AG08396 (cell line): ENCODE measurements at regions not wholly inside any gene's neighbourhood (a gene's known extent, or its start where the extent isn't known, plus 50 kb on each side); places are given as distances from the start of the nearest gene placed in this dataset.
"Not testable (repeated sequence)": the region's sequence is repeated elsewhere in the genome, so short reads cannot be mapped to it uniquely, and the experiment has no call there.

Experiments
- DNase-seq: peaks from one replicate; pipeline ENCODE4 v3.0.0; 2012; ENCODE audit warnings: low spot score, mixed read lengths

GRCh38 chr5:155700333-155700732, 626.6 kb upstream of the SGCD start:
- DNase-seq: no peak

- no peak for DNase-seq
Observed at GRCh38 chr5:155711882-155712281, 615.1 kb upstream of the SGCD start.

- not testable (repeated sequence) for DNase-seq
Observed at GRCh38 chr5:155714435-155714834, 612.5 kb upstream of the SGCD start.

DNA sequence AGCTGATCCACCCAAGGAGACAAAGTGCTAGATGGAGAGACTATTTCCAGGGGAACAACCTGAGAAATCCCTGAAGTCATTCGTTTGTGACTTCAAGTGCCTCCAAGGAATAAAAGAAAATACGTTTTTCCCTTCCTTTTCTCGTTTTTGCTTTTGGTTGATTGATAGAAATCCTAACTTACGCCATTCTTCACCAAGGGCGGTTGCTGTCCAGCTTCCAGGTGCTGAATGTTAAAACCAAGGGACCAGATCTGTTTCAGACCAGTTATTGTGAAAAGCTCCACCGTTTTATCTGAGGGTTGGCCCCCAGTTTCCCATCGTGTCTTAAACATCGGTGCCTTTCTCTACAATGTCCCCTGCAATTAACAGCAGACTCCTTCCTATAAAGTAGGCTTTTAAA, 600.7 kb upstream of the SGCD start:
- DNase-seq: peak; percentile 22

GRCh38 chr5:155727512-155728145, 599.3 kb upstream of the SGCD start:
- no peak for DNase-seq

DNA sequence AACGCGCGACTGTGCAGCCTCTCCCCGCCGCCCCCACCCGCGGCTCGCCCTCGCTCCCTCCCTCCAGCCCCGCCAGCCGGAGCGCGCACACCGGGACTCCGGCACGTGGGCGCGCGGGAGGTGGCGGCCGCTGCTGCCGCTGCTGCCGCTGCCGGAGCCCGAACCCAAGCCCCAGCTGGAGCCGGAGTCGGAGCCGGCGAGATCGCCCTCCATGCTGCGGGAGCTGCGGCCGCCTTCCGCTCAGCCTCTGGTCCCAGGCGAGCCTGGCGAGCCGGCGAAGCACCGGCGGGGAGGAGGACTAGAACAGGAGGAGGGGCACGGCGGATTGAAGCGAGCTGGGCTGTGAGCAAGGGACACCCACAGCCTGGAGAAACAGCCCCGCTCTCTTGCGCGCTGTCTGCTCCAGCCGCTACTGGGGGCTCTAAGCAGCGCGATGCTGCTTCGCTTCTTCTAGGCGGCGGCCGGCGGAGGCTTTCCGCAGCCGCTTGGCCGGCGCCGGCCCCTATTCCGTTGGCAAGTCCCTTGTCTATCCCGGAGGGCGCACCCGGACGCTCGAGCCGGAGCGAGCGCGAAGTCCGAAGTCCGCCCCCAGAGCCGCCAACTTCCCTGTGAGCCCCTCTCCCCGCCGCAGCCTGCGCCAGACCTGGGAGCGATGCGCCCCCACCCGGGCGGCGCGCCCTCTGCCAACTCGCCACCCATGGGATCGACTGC, 598.7 kb upstream of the SGCD start:
- DNase-seq: peak; percentile 64

DNA sequence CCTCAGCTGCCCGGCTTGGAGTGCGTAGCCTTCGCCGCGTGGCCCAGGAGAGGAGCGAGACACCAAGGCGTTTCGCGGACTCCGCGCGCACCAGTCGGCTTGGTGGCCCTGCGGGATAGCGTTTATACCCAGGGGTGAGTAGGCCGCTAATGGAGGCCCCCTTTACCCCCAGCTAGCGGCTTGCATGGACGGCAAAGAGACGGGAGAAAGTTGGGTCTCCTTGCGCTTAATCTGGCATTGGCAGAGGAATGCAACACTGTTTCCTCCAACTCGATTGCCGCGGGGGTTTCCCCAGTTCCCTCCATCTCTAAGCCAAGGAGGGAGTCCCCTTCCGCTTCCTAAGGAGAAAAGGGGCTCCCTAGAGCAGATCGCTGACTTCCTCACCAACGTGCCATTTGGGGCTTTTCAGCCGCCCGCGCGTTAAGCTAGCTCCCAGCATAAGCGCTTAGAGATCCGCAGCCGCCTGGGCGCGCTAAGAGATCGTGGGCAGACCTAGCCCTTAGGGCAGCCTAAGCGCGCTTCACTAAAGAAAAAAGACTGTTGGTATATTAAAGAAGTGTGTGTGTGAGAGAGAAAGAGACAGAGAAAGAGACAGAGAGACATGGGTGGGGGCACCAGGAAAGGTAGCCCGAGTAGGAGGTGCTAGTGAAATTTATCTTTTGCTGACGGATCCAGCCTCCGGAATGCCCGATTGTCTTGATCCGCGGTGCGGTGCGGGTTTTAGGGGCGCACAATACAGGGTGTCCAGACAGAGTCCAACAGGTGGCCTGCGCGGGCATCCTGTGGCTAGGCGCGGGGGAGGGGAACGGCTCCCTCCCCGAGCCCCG, 597.9 kb upstream of the SGCD start:
- DNase-seq: peak; percentile 10

GRCh38 chr5:155729684-155730059, 597.3 kb upstream of the SGCD start:
- no peak for DNase-seq

DNA sequence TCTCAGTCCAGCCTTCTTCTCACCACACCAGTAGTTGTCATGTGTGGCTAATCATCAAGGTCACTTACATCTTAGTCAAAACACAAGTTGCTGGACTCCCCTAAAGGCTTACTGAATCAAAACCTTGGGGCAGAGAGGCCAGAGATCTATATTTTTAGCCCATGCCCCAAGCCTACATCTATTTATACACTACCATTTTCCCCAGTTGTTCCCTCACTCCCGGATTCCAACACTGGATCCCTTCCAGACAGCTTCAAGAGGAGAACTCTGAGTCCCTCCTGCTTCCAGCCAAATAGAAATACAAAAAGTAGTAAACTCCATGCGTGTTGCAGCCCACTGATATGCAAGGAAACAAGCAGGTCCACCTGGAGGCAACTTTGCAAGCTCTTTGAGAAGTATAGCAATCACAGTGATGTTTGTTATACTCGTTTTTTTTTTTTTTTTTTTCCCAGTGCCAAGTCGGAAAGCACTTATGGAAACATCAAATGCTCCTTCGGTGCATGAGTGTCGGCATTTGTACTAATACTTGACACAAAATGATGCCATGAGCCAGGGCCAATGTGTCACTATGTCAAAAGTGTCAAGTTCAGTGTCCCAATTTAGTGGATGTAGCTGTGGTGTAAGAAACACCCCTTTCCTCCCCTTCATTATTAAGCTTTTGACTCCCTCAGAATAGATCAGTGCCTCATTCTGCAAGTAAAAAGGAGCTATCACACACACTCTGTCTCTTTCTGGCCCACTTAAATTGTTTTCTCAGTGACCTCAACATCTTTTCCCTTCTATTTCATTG, 594.2 kb upstream of the SGCD start:
- DNase-seq: no peak

DNA sequence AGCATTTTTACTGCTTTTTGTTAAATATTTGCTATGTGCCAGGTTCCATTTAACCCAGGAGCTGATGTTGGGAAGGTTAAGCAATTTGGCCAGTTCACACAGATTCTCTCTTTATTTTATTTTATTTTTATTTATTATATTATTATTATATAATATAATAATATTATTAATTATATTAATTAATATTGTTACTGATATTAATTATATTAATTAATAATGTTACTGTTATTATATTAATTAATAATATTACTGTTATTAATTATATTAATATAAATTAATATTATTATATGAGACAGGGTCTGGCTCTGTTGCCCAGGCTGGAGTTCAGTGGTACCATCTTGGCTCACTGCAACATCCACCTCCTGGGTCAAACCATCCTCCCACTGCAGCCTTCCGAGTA, 593.0 kb upstream of the SGCD start:
- no peak for DNase-seq

DNA sequence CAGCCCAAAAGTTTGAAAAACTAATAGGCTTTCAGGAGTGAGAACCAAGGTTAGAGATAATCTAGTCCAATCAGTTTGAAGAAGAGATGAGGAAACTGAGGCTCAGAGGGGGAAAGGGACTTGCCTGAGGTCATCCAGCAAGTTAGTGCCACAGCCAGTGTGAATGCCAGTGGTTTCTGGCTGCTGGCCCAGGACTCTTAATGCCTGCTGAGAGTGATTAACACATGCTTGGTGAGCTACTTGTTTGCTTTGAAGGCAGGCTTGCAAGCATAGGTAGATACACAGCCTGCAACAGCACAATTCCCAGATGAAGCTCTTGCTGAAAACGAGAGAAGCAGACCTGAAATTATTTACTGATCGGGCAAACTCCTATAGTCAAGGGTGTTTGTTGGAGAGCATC, 591.6 kb upstream of the SGCD start:
- no peak for DNase-seq

DNA sequence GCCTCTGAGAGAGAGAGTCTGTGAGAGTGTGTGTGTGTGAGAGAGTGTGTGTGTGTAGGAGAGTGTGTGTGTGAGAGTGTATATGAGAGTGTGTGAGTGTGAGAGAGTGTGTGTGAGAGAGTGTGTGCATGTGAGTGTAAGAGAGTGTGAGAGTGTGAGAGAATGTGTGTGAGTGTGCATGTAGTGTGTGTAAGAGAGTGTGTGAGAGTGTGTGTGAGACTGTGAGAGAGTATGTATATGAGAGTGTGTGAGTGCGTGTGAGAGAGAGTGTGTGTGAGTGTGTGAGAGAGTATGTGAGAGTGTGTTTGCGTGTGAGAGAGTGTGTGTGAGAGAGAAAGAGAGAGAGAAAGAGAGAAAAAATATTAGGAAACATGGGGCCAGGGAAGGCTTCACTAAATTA, 588.3 kb upstream of the SGCD start:
- DNase-seq: no peak

DNA sequence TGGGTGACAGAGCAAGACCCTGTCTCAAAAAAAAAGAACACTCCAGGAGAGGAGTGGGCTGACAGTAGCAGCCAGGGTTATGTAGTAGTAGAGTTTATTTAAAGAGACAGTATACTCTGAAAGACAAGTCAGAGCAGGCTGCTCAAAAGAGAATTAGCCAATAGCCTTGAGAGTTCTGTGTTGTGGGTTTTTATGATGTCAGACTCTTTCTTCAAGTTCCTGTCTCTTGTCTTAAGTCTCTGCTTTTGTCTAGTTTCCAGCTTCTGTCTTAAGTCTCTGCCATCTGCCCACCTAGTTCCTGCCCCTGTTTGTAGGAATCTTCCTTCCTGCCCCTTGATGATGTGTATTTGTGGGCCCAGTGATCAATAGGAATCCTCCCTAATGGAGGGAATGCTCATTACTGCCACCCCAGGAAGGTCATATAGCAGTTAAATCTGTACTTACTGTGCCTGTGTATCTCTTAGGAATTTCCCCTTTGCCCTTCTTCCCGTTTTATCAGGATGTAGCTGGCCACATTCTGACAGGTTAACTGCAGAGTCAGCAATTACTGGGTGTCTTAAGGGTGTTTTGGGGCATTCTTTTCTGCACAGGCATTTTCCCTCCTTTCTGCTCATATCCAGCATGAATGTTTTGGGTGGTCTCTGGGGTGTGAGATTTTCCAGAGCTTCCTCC, 580.5 kb upstream of the SGCD start:
- no peak for DNase-seq

- DNase-seq: no peak
Observed at GRCh38 chr5:155750101-155750500, 576.9 kb upstream of the SGCD start.

- DNase-seq: no peak
Observed at GRCh38 chr5:155750571-155750970, 576.4 kb upstream of the SGCD start.

DNA sequence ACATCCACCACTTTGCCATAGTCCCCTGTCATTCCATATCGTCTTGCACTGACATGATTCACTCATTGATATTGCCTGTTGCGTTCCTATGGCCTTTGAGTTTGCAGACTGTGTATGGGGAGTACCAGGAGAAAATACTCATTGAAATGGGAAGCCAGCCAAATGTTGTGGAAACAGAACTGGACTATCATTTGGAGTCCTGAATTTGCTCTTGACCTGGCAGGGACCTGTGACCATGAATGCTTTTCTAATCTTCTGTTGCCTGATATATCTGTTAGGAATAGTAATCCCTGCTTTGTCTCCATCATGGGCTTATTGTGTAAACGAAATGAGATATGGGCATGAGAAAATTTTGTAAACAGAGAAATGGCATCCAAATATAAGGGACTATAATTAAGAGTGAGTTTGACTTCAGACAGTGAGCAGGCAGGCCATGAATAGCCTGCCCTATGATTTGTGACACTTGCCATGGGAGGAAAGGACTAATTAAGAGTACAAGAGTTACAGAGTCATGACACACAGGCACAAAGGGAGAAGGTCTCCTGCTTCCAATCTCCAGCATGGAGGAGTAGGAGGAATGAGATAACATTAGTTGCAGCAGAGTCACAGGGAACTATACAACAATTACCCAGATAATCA, 572.9 kb upstream of the SGCD start:
- DNase-seq: no peak

GRCh38 chr5:155759252-155759651, 567.7 kb upstream of the SGCD start:
- DNase-seq: no peak

DNA sequence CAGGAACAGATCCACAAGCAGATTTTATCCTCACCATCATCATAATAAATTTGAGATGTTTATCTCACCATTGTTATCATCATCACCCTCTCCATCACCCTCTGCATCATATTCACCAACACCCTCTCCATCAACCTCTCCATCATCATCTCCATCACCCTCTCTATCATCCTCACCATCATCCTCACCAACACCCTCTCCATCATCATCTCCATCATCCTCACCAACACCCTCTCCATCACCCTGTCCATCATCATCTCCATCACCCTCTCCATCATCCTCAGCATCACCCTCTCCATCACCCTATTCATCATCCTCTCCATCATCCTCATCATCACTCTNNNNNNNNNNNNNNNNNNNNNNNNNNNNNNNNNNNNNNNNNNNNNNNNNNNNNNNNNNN, 567.0 kb upstream of the SGCD start:
- DNase-seq: no peak

DNA sequence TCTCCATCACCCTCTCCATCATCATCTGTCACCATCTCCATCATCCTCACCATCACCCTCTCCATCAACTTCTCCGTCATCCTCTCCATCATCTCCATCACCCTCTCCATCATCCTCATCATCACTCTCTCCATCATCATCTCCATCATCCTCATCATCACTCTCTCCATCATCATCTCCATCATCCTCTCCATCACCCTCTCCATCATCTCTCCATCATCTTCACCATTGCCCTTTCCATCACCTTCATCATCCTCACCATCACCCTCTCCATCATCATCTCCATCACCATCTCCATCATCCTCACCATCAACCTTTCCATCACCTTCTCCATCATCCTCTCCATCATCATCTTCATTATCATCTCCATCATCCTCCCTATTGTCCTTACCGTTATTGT, 565.5 kb upstream of the SGCD start:
- no peak for DNase-seq

DNA sequence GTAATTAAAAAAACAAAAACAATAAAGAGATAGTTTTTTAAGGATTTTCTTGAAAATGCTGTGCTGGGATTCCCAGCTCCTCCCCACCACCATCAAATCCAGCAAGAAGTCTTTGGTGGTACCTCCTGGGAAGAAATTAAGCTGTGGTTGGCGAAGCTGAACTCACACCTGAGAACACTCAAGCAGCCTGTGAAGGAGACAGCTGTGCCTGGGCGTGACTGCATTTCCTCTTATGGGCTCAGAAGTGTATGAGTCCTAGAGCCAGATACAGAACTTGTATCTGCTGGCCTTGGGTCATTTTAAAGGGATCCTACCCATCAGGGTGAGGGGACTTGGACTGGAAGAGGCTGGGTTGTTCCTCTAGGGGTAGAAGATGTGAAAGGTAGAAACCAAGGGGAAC, 561.2 kb upstream of the SGCD start:
- DNase-seq: no peak

DNA sequence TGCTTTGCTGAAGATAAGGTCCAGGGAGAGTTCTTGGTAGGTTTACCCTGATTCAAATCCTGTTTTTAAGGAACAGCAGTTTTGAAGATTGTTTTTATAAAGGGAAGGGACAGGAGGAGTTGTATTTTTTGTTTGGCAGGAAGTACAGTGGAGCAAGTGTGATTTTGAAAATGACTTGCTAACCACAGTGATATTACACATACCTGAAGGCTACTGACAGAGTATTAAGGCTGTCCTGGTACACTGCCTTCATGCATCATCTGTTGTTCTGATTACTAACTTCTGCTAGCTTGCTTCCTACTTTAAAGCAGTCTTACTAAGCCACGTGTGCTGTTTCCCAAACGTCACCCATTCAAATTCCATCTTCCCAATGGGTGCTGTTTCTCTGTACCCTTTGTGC, 559.5 kb upstream of the SGCD start:
- DNase-seq: no peak
